HG03139 (cell line): ENCODE measurements at regions not wholly inside any gene's neighbourhood (a gene's known extent, or its start where the extent isn't known, plus 50 kb on each side); places are given as distances from the start of the nearest gene placed in this dataset.

Experiments
- ATAC-seq: cut with Tn5 transposase; IDR thresholded peaks from one replicate; pipeline ENCODE4 v1.9.1; 2021; ENCODE audit not compliant: unreplicated experiment

GRCh38 chr1:4010814-4011605 lies 110.9 kb upstream of the C1orf174 start:
- ATAC-seq = no peak

DNA sequence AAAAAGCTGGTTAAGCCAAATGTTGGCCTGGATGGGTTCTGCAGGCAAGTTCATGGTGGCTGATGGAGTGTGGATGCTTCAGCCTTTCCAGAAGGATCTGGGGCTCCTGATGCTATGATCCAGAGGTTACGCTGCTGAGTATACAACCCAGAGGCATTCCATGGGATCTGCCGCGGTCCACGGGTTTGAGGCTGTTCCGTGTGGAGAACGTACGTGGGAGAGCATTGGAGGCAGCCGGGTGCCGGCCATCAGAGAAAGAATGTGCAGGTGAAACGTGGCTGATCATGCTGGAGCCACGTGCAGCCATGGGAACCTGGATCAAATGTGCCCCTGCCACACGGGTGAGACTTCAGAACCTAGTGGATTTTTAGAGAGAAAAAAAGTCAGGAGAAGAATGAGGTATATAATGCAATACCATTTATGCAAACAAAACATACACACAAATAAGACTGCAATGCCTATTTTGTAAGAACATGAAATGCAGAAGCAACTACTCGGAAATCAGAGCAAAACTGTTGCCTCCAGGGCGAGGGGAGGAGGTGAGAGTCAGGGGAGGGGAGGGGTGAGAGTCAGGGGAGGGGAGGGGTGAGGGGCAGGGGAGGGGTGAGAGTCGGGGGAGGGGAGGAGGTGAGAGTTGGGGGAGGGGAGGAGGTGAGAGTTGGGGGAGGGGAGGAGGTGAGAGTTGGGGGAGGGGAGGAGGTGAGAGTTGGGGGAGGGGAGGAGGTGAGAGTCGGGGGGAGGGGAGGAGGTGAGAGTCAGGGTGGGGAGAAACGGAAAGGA lies 116.5 kb upstream of the C1orf174 start:
- ATAC-seq = no peak

DNA sequence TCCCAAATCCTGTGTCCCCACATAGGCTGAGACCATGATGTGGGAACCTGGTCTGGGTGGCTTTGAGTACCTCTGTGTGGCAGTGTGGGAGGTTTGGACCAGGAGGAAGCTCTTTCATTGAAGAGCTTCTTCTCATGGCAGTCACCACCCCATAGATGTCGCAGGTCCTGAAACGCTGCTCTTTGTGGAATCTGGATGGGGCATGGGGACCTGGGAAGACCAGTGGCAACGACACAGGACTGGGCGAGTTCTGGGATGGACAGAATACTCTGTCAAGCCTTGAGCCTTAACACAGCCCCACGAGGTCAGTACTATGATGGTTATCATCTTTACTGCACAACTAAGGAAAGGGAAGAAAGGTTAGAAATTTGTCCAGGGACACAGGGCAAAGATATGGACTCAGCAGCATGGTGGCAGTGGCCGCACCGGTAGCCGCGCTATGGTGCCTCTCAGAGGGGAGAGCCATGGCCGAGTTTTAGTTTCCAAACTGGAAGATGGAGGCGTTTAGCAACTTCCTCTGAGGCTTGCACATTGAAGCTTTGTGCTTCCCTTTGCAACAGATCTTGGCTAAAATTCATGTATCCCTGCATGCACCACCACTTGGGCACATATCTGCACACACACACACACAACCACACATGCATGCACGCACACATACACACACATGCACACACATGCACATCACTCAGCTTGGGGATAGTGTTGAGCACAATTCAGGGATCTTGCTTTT lies 117.7 kb upstream of the C1orf174 start:
- ATAC-seq = no peak

DNA sequence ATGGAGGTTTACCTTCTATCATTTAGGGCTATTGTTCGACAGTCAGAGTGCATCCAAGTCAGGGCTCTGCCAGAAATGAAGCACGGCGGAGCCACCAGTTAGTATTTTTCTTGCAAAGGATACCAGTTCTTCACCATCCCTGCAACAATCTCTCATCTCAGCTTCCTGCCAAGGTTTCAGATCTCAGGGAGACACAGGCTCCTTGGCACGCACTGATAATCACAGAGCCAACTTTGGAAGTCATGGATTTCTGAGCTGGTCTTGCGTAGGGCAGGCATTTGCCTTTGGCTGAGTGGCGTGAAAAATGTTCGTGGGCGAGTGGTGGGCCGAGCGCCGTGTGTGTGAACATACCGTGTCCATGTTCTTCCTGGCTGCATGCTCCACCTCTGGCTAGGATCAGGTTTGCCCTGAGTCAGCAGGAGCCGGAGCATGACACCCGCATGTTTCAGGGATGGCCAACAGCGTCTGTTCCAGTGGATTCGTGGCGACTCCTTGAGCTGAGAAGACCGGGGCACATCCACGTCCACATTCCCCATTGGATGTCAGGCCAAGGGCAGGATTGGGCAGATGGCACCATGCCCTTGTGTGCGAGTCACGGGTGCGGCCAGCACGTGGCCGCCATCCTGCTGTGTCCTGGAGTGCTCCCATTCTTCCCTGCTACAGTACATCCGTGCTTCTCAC lies 118.5 kb upstream of the C1orf174 start:
- no peak for ATAC-seq

GRCh38 chr1:4019147-4019521 lies 119.1 kb upstream of the C1orf174 start:
- no peak for ATAC-seq

DNA sequence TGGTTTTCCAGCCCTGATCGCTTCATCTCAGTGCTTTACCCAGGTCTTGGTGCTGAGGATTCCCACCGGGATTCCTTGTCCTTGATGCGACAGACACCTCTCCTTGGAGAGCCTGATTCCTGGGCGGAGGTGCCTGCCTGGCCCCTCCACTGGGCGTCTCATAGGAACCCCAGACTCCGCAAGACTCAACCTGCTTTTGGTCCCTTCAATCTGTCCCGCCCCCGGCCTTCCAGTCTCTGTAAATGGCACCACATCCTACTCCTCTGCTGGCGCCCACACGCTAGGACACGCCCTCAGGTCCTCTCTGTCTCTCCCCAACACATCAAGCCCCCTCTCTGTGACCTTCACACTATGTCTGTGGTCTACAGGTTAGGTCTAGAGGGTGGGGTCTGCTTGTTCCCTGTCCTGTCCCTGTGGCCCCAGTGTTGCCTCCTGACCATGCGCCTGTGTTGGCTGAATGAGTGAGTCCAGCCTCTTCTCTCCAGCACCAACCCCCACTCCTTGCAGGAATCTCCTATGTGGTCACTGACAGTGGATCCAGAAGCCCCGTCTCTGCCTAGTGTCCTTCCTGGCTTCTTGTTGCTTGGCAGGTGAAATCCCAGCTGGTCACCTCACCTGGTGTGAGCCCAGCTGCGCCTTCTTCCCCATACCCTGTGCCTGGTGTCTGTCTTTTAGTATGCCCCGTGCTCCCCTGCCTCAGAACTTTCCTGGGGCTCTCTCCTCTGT lies 119.7 kb upstream of the C1orf174 start:
- no peak for ATAC-seq

DNA sequence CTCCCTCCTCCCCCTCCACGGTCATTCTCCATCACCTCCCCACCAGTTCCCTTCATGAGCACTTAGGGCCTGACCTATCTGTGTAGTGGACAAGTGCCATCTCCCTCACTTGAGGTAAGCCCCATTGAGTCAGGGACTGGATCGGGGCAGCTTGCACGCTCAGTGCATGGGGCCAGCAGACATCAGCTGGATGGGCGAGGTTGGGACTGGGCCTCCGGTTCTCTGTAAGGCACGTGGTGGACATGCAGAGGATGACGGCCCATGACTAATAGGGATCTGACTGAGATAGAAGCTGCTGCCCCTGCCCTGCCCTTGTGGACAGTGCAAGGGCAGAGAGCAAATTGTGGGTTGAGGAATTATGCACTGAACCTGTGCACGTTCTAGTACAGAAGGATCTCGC lies 120.4 kb upstream of the C1orf174 start:
- no peak for ATAC-seq

GRCh38 chr1:4021136-4021973 lies 121.3 kb upstream of the C1orf174 start:
- no peak for ATAC-seq

GRCh38 chr1:4021974-4022268 lies 121.8 kb upstream of the C1orf174 start:
- no peak for ATAC-seq

DNA sequence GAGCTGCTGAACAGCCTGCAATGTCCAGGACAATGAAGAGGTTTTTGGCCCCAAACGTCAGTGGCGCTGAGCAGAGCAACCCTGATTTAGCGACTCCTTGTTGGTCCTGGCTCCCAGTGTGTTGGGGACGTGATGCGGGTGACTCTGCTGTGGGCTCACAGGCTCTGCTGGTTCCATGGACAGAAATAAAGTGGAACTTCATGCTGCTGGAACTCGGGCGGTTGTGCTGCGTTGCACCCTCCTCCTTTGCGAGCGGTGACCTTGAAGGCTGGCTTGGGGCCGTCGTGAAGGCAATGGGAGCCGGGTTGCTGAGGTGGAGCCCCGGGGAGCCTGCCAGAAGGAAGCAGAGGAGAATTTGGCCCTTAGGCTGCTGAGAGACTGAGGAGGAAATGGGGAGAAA lies 122.6 kb upstream of the C1orf174 start:
- no peak for ATAC-seq

- ATAC-seq = no peak
Observed at GRCh38 chr1:4023678-4024077, 123.6 kb upstream of the C1orf174 start.

DNA sequence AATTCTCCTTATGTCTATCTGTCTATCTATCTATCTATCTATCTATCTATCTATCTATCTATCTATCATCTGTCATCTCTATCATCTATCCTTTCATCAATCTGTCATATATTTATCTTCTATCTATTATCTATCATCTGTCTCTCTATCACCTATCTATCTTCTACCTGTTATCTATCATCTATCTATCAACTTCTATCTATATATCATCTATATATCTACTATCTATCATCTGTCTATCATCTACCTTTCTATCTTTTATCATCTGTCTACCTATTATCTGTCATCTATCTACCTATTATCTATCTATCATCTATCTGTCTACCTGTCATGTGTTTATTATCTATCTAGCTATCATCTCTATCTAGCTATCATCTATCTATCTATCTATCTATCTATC lies 124.7 kb upstream of the C1orf174 start:
- ATAC-seq = no peak

DNA sequence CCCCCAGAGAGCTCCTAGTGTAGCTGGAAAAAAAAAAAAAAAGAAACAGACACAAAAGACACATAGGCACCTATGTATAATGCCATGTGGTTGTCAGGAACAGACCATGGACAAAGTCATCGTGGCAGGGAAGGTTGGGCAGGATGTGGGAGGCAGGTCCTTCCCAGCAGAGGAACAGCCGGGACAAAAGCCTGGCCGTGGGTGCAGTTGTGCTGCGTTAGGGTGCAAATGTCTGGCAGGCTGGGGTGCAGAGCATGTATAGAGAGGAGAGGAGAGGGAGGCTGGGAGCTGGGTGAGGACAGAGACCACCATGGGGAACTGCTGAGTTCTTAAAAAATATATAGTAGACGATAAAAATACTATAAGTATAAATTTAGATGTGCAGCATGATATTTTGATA lies 125.7 kb upstream of the C1orf174 start:
- ATAC-seq = no peak

DNA sequence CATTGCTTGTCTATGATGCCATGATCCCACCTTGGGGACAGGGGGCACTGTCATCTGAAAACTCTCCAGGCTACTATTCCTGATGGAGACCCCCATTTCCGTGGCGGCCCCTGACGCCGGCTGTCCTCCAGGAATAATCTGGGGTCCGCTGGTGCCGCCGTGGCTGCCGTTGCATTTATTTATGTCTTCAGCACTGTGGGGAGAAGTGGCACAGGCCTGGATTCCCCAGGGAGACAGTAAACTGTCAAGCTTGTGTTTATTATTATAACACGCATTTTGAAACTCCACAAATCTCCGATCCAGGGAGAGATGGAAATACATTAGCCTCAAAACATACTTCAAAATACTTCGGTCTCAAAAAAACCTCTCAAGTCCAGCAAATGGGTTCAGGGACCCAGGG lies 126.9 kb upstream of the C1orf174 start:
- ATAC-seq = no peak

GRCh38 chr1:4027492-4028138 lies 127.5 kb upstream of the C1orf174 start:
- peak; percentile 71 for ATAC-seq

GRCh38 chr1:4028139-4028501 lies 128.0 kb upstream of the C1orf174 start:
- no peak for ATAC-seq

GRCh38 chr1:4029376-4029775 lies 129.3 kb upstream of the C1orf174 start:
- no peak for ATAC-seq

DNA sequence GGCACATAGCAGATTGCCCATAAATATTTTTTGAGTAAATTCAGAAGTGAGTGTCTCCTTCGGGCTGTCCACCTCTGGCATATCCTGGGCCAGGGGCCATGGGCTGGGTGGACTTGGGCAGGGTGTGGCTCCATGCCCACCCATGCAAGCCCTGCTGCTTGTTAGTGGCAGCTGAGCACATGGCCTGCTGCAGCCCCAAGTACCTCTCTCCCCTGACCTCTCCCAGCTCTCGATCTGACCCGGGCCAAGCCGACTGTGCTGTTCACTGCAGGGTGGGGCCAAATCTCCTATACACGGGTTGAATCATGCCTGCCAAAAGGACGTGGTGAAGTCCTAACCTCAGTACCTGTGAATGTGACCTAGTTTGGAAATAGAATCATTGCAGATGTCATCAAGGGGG lies 132.5 kb upstream of the C1orf174 start:
- ATAC-seq = no peak

DNA sequence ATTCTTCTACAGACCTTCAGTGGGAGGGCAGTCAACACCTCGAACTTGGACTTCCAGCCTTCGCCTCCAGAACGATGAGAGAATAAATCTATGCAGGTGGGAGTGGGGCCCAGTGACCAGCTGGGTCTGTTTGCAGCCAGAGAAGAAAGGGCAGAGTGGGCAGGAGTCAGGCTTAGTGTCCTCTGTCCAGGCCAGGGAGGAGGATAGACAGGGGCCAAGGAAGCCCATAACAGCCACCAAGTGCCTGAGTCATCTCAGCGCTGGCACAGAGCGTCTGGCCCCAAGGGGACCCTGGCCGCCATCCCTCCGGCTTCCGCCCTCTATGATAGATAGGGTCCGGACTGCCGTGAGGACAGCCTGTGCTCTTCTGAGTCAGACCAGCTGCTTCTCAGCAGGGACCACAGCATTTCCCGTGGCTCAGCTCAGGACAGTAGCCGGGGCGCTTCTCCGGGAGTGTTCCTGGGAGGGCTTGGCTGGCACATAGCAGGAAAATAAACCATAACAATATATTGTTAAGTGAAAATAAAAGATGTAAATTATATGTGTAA lies 133.1 kb upstream of the C1orf174 start:
- no peak for ATAC-seq
